ENCODE measurements at regions not wholly inside any gene's neighbourhood (a gene's known extent, or its start where the extent isn't known, plus 50 kb on each side); places are given as distances from the start of the nearest gene placed in this dataset.

GRCh38 chr15:62866366-62866765 is 176.2 kb upstream of the TPM1 start:
- TF ChIP-seq POLR2AphosphoS5 (IDR thresholded peaks at IDR 0.05) (no peak), SMC3 (conservative IDR thresholded peaks at IDR 0.05; ENCODE audit: poor library complexity) (no peak), CTCF (IDR thresholded peaks at IDR 0.05; ENCODE audit: poor library complexity, severe bottlenecking) (no peak), EP300 (conservative IDR thresholded peaks at IDR 0.05; ENCODE audit: poor library complexity, severe bottlenecking) (no peak), EZH2 (IDR thresholded peaks at IDR 0.05; ENCODE audit: borderline replicate concordance, insufficient read depth, low read length, poor library complexity, severe bottlenecking) (no peak)
